ENCODE measurements at regions not wholly inside any gene's neighbourhood (a gene's known extent, or its start where the extent isn't known, plus 50 kb on each side); places are given as distances from the start of the nearest gene placed in this dataset.
"Not testable (repeated sequence)": the region's sequence is repeated elsewhere in the genome, so short reads cannot be mapped to it uniquely, and the experiment has no call there.

DNA sequence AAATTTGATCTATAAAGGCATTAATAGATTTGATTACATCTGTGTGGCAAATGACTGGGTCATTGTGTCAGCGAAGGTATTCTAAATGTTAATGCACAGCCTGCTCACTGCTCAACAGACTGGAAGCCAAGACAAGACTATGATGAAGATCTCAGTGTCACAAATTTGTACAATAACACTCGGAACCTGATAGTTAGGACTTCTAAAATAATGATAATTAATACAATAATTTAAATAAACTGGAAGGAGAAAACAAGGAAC lies 217.4 kb downstream of the CENPC start:
- no peaks in the 10 kb centered on the region for H3K27me3 ChIP-seq (ENCODE audit: control insufficient read depth, insufficient read depth, low read length)

DNA sequence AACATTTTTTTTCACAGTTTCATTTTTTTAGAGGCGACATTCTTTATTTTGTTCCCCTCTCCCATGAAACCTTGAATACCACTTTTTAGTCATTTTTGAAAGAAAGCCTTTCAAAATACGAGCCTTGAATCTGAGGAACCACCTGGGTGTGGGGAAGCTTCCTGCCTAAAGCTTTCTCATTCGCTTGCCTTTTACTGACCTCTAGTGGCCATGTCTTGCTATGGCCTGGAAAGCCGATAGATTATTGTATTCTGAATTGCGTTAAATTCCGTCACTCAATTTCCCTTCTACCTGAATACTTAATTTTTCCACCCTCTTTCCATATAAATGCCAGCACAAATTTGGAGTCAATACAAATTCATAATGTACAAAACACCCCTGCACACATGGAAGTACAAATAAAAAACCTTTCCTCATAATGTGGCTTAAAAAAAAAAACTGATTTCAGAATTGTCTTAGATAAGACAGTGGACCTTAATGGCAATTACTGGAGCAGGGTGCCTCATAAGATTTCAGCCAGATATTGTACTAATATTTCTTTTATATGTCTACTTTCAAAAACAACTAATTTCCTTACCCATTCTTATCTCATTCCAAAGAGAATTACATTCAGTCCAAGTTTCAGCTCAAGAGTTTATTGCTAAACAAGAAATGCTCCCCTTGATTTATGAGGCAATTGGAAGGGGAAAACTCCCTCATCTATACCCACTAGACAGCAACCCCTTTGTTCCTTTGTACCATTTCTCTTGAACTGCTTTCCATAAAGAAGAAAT lies 217.9 kb downstream of the CENPC start:
- Histone ChIP-seq H3K27ac (ENCODE audit: low read length) (no peak overlapping the region), H3K4me3 (ENCODE audit: low read length) (no peak overlapping the region), H3K9ac (ENCODE audit: low read length) (no peak overlapping the region), H3K27me3 (ENCODE audit: control insufficient read depth, insufficient read depth, low read length) (no peaks in the 10 kb centered on the region), H3K4me1 (ENCODE audit: control insufficient read depth, low read depth, low read length) (peaks cover 10% of the 10 kb centered on the region), H3K36me3 (ENCODE audit: control insufficient read depth, low read depth, low read length) (no peaks in the 10 kb centered on the region), H3K9me3 (ENCODE audit: control insufficient read depth, low read depth, low read length) (peaks cover 7% of the 10 kb centered on the region)

More for the DNA sequence above, 217.4 kb downstream of the CENPC start:
- H3K9me3 ChIP-seq (ENCODE audit: control insufficient read depth, low read depth, low read length): peaks cover 3% of the 10 kb centered on the region
- H3K36me3 ChIP-seq (ENCODE audit: control insufficient read depth, low read depth, low read length): no peaks in the 10 kb centered on the region
- peaks cover 10% of the 10 kb centered on the region for H3K4me1 ChIP-seq (ENCODE audit: control insufficient read depth, low read depth, low read length)
- no peak overlapping the region for H3K9ac ChIP-seq (ENCODE audit: low read length)
- no peak overlapping the region for H3K4me3 ChIP-seq (ENCODE audit: low read length)
- H3K27ac ChIP-seq (ENCODE audit: low read length): no peak overlapping the region

- H3K4me3 ChIP-seq (ENCODE audit: low read length): no peak overlapping the region
- peaks cover 7% of the 10 kb centered on the region for H3K9me3 ChIP-seq (ENCODE audit: control insufficient read depth, low read depth, low read length)
- H3K27me3 ChIP-seq (ENCODE audit: control insufficient read depth, insufficient read depth, low read length): no peaks in the 10 kb centered on the region
- H3K9ac ChIP-seq (ENCODE audit: low read length): no peak overlapping the region
- H3K4me1 ChIP-seq (ENCODE audit: control insufficient read depth, low read depth, low read length): peaks cover 10% of the 10 kb centered on the region
- no peaks in the 10 kb centered on the region for H3K36me3 ChIP-seq (ENCODE audit: control insufficient read depth, low read depth, low read length)
- H3K27ac ChIP-seq (ENCODE audit: low read length): no peak overlapping the region
Observed at GRCh38 chr4:67325791-67326190, 219.5 kb downstream of the CENPC start.

- no peak overlapping the region for H3K4me3 ChIP-seq (ENCODE audit: low read length)
- H3K27ac ChIP-seq (ENCODE audit: low read length): no peak overlapping the region
- peaks cover 7% of the 10 kb centered on the region for H3K9me3 ChIP-seq (ENCODE audit: control insufficient read depth, low read depth, low read length)
- peaks cover 3% of the 10 kb centered on the region for H3K4me1 ChIP-seq (ENCODE audit: control insufficient read depth, low read depth, low read length)
- H3K9ac ChIP-seq (ENCODE audit: low read length): no peak overlapping the region
- no peaks in the 10 kb centered on the region for H3K36me3 ChIP-seq (ENCODE audit: control insufficient read depth, low read depth, low read length)
- H3K27me3 ChIP-seq (ENCODE audit: control insufficient read depth, insufficient read depth, low read length): no peaks in the 10 kb centered on the region
Observed at GRCh38 chr4:67320645-67321044, 224.7 kb downstream of the CENPC start.

- not testable (repeated sequence) for H3K9me3 ChIP-seq (ENCODE audit: control insufficient read depth, low read depth, low read length); H3K4me3 ChIP-seq (ENCODE audit: low read length); H3K27ac ChIP-seq (ENCODE audit: low read length); H3K36me3 ChIP-seq (ENCODE audit: control insufficient read depth, low read depth, low read length); H3K9ac ChIP-seq (ENCODE audit: low read length); H3K4me1 ChIP-seq (ENCODE audit: control insufficient read depth, low read depth, low read length); H3K27me3 ChIP-seq (ENCODE audit: control insufficient read depth, insufficient read depth, low read length)
Observed at GRCh38 chr4:67319607-67320006, 225.7 kb downstream of the CENPC start.

- not testable (repeated sequence) for H3K4me1 ChIP-seq (ENCODE audit: control insufficient read depth, low read depth, low read length); H3K27me3 ChIP-seq (ENCODE audit: control insufficient read depth, insufficient read depth, low read length); H3K36me3 ChIP-seq (ENCODE audit: control insufficient read depth, low read depth, low read length); H3K9ac ChIP-seq (ENCODE audit: low read length); H3K4me3 ChIP-seq (ENCODE audit: low read length); H3K27ac ChIP-seq (ENCODE audit: low read length); H3K9me3 ChIP-seq (ENCODE audit: control insufficient read depth, low read depth, low read length)
Observed at GRCh38 chr4:67300497-67301185, 244.7 kb downstream of the CENPC start.

DNA sequence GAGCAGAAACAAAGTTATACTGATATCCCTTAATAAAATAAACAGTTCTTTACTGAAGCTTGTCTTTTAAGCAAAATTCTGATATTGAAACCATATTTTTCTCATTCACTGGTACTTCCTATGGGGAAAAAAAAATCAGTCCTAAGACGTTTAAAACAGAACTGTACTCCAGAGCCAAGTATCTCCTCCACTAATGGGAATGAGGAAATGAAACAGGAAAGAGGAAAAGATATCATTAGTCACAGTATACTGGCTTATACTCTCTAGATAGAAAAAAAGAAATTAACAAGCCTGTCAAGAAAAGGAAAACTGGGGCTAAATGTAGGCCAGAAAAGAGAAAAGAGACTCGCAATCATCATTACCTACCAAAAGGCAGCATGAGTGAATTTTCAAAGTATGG lies 252.7 kb downstream of the CENPC start:
- Histone ChIP-seq H3K9ac (ENCODE audit: low read length) (no peak overlapping the region), H3K36me3 (ENCODE audit: control insufficient read depth, low read depth, low read length) (no peaks in the 10 kb centered on the region), H3K27ac (ENCODE audit: low read length) (no peak overlapping the region), H3K27me3 (ENCODE audit: control insufficient read depth, insufficient read depth, low read length) (no peaks in the 10 kb centered on the region), H3K4me1 (ENCODE audit: control insufficient read depth, low read depth, low read length) (peaks cover 5% of the 10 kb centered on the region), H3K4me3 (ENCODE audit: low read length) (no peak overlapping the region), H3K9me3 (ENCODE audit: control insufficient read depth, low read depth, low read length) (no peaks in the 10 kb centered on the region)

GRCh38 chr4:67292045-67292444 lies 253.3 kb downstream of the CENPC start:
- no peaks in the 10 kb centered on the region for H3K9me3 ChIP-seq (ENCODE audit: control insufficient read depth, low read depth, low read length)
- H3K9ac ChIP-seq (ENCODE audit: low read length): no peak overlapping the region
- H3K27ac ChIP-seq (ENCODE audit: low read length): no peak overlapping the region
- peaks cover 5% of the 10 kb centered on the region for H3K4me1 ChIP-seq (ENCODE audit: control insufficient read depth, low read depth, low read length)
- H3K36me3 ChIP-seq (ENCODE audit: control insufficient read depth, low read depth, low read length): no peaks in the 10 kb centered on the region
- H3K27me3 ChIP-seq (ENCODE audit: control insufficient read depth, insufficient read depth, low read length): no peaks in the 10 kb centered on the region
- H3K4me3 ChIP-seq (ENCODE audit: low read length): no peak overlapping the region

DNA sequence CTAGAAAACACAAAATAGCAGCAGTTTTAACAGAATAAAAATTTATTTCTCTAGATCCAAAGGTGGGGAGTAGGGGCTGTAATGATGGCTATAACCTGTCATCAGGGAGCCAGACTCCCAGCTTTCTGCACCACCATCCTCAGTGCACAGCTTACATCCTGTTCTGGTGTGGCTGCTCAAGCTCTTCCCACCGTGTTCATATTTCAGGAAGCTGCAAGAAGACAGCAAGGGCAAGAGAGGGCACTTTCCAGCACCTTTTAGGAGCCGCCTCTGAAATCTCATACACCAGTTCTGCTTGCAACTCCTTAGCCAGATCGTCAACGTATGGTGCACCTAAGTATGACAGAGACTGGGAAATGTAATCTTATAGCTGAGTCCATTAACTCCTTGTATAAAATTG lies 253.7 kb downstream of the CENPC start:
- no peaks in the 10 kb centered on the region for H3K9me3 ChIP-seq (ENCODE audit: control insufficient read depth, low read depth, low read length)
- peaks cover 5% of the 10 kb centered on the region for H3K4me1 ChIP-seq (ENCODE audit: control insufficient read depth, low read depth, low read length)
- H3K4me3 ChIP-seq (ENCODE audit: low read length): no peak overlapping the region
- no peaks in the 10 kb centered on the region for H3K36me3 ChIP-seq (ENCODE audit: control insufficient read depth, low read depth, low read length)
- H3K27ac ChIP-seq (ENCODE audit: low read length): no peak overlapping the region
- no peak overlapping the region for H3K9ac ChIP-seq (ENCODE audit: low read length)
- H3K27me3 ChIP-seq (ENCODE audit: control insufficient read depth, insufficient read depth, low read length): no peaks in the 10 kb centered on the region

DNA sequence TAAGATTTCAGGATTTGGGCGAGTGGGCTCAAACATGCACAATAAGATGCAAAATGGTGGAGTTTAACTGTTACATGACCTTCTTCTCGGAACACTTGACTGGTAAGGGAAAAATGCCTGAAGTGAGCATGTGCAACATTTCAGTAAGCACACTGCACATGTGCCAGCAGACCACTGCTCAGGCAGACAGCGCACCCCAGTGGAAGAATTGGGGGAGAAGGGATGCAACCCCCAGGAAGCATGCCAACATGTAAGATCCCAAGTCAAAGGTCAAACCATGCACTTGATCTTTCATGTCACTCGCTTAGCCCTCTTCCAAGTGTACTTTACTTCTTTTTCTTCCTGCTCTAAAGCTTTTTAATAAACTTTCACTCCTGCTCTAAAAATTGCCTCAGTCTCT lies 256.3 kb downstream of the CENPC start:
- Histone ChIP-seq H3K9me3 (ENCODE audit: control insufficient read depth, low read depth, low read length) (no peaks in the 10 kb centered on the region), H3K4me3 (ENCODE audit: low read length) (no peak overlapping the region), H3K4me1 (ENCODE audit: control insufficient read depth, low read depth, low read length) (peaks cover 5% of the 10 kb centered on the region), H3K27ac (ENCODE audit: low read length) (no peak overlapping the region), H3K9ac (ENCODE audit: low read length) (no peak overlapping the region), H3K27me3 (ENCODE audit: control insufficient read depth, insufficient read depth, low read length) (no peaks in the 10 kb centered on the region), H3K36me3 (ENCODE audit: control insufficient read depth, low read depth, low read length) (no peaks in the 10 kb centered on the region)

DNA sequence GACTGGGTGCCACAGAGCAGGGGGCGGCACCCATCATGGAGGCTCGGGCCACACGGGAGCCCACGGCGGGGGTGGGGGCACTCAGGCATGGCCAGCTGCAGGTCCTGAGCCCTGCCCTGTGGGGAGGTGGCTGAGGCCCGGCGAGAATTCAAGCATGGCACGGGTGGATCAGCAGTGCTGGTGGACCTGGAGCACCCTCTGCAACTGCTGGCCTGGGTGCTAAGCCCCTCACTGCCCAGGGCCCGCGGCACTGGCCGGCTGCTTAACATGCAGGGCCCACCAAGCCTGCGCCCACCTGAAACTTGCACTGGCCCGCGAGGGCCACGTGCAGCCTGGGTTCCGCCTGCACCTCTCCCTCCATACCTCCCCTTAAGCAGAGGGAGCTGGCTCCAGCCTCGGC lies 258.6 kb downstream of the CENPC start:
- Histone ChIP-seq H3K9me3 (ENCODE audit: control insufficient read depth, low read depth, low read length) (no peaks in the 10 kb centered on the region), H3K27ac (ENCODE audit: low read length) (no peak overlapping the region), H3K27me3 (ENCODE audit: control insufficient read depth, insufficient read depth, low read length) (no peaks in the 10 kb centered on the region), H3K4me1 (ENCODE audit: control insufficient read depth, low read depth, low read length) (peaks cover 5% of the 10 kb centered on the region), H3K4me3 (ENCODE audit: low read length) (no peak overlapping the region), H3K36me3 (ENCODE audit: control insufficient read depth, low read depth, low read length) (no peaks in the 10 kb centered on the region), H3K9ac (ENCODE audit: low read length) (no peak overlapping the region)

GRCh38 chr4:67282749-67283148 lies 262.6 kb downstream of the CENPC start:
- Histone ChIP-seq H3K27ac (ENCODE audit: low read length) (no peak overlapping the region), H3K27me3 (ENCODE audit: control insufficient read depth, insufficient read depth, low read length) (no peaks in the 10 kb centered on the region), H3K4me3 (ENCODE audit: low read length) (no peak overlapping the region), H3K4me1 (ENCODE audit: control insufficient read depth, low read depth, low read length) (no peaks in the 10 kb centered on the region), H3K9ac (ENCODE audit: low read length) (no peak overlapping the region), H3K36me3 (ENCODE audit: control insufficient read depth, low read depth, low read length) (no peaks in the 10 kb centered on the region), H3K9me3 (ENCODE audit: control insufficient read depth, low read depth, low read length) (no peaks in the 10 kb centered on the region)

Measured in iPS-18a (cell line).